Liver (tissue), 8 donors: ENCODE measurements at regions not wholly inside any gene's neighbourhood (a gene's known extent, or its start where the extent isn't known, plus 50 kb on each side); places are given as distances from the start of the nearest gene placed in this dataset.

Experiments used
- DNase-seq: peaks from one replicate; pipeline ENCODE4 v3.0.0-alpha.2; 2017; ENCODE audit warnings: low spot score
- H3K27ac ChIP-seq, 2 donors: one replicate each; pipeline ENCODE4 v1.7.0; 2013; ENCODE audit warnings: inconsistent platforms in 2 of 2, low read length in 2 of 2, control low read depth in 1 of 2, low read depth in 1 of 2, mild to moderate bottlenecking in 1 of 2
- H3K27me3 ChIP-seq, 4 donors: one replicate each; pipeline versions ENCODE4 v1.6.1 to v1.7.0; 2013; ENCODE audit warnings: low read length in 3 of 4, inconsistent platforms in 1 of 4, mild to moderate bottlenecking in 1 of 4, moderate library complexity in 1 of 4; ENCODE audit not compliant: control insufficient read depth in 4 of 4, insufficient read depth in 4 of 4
- H3K36me3 ChIP-seq, 4 donors: one replicate each; pipeline versions ENCODE4 v1.6.1 to v1.7.0; 2013; ENCODE audit warnings: low read length in 3 of 4, mild to moderate bottlenecking in 3 of 4, low read depth in 1 of 4, moderate library complexity in 1 of 4; ENCODE audit not compliant: control insufficient read depth in 4 of 4, insufficient read depth in 3 of 4
- H3K4me1 ChIP-seq, 4 donors: one replicate each; pipeline versions ENCODE4 v1.6.1 to v1.7.0; 2013; ENCODE audit warnings: low read length in 3 of 4, mild to moderate bottlenecking in 3 of 4, moderate library complexity in 1 of 4; ENCODE audit not compliant: control insufficient read depth in 4 of 4, insufficient read depth in 4 of 4
- H3K4me3 ChIP-seq, 3 donors: one replicate each; pipeline versions ENCODE4 v1.6.1 to v1.7.0; 2013; ENCODE audit warnings: low read length in 3 of 3, control low read depth in 1 of 3, low read depth in 1 of 3, mild to moderate bottlenecking in 1 of 3
- H3K9ac ChIP-seq, 2 donors: one replicate each; pipeline ENCODE4 v1.7.0; 2013; ENCODE audit warnings: low read length in 2 of 2, mild to moderate bottlenecking in 2 of 2, moderate library complexity in 2 of 2, control low read depth in 1 of 2, low read depth in 1 of 2
- H3K9me3 ChIP-seq, 4 donors: one replicate each; pipeline versions ENCODE4 v1.6.1 to v1.7.0; 2013; ENCODE audit warnings: low read length in 3 of 4; ENCODE audit not compliant: control insufficient read depth in 4 of 4
- EGR1 ChIP-seq, 2 donors: IDR thresholded peaks; 2 replicates each; pipeline ENCODE4 v1.6.1; 2016 to 2018; ENCODE audit warnings: antibody characterized with exemption in 2 of 2, low read depth in 2 of 2
- FOXA1 ChIP-seq: IDR thresholded peaks from 2 replicates; pipeline ENCODE4 v1.6.1; 2016; ENCODE audit warnings: antibody characterized with exemption
- FOXA2 ChIP-seq: IDR thresholded peaks from 2 replicates; pipeline ENCODE4 v1.6.1; 2016; ENCODE audit warnings: antibody characterized with exemption
- GABPA ChIP-seq, 2 donors: IDR thresholded peaks in 1 of 2; conservative IDR thresholded peaks in 1 of 2; 2 replicates each; pipeline ENCODE4 v1.6.1; 2016; ENCODE audit warnings: antibody characterized with exemption in 2 of 2, mild to moderate bottlenecking in 1 of 2, moderate library complexity in 1 of 2
- HNF4A ChIP-seq, 2 donors: conservative IDR thresholded peaks; 2 replicates each; pipeline ENCODE4 v1.6.1; 2016; ENCODE audit warnings: antibody characterized with exemption in 2 of 2, mild to moderate bottlenecking in 2 of 2
- HNF4G ChIP-seq: IDR thresholded peaks from 2 replicates; pipeline ENCODE4 v1.6.1; 2016; ENCODE audit warnings: antibody characterized with exemption
- JUND ChIP-seq, 2 donors: IDR thresholded peaks; 2 replicates each; pipeline ENCODE4 v1.6.1; 2016; ENCODE audit warnings: antibody characterized with exemption in 2 of 2
- NR2F2 ChIP-seq: IDR thresholded peaks from 2 replicates; pipeline ENCODE4 v1.6.1; 2016; ENCODE audit warnings: antibody characterized with exemption
- RAD21 ChIP-seq, 2 donors: IDR thresholded peaks; 2 replicates each; pipeline ENCODE4 v1.6.1; 2016; ENCODE audit warnings: antibody characterized with exemption in 2 of 2, mild to moderate bottlenecking in 2 of 2
- RXRA ChIP-seq, 2 donors: IDR thresholded peaks; 2 replicates each; pipeline ENCODE4 v1.6.1; 2017 to 2018; ENCODE audit warnings: antibody characterized with exemption in 2 of 2, mild to moderate bottlenecking in 1 of 2
- SP1 ChIP-seq: IDR thresholded peaks from 2 replicates; pipeline ENCODE4 v1.6.1; 2018; ENCODE audit warnings: antibody characterized with exemption, mild to moderate bottlenecking
- TAF1 ChIP-seq: conservative IDR thresholded peaks from 2 replicates; pipeline ENCODE4 v1.6.1; 2016; ENCODE audit warnings: antibody characterized with exemption, mild to moderate bottlenecking
- YY1 ChIP-seq: IDR thresholded peaks from 2 replicates; pipeline ENCODE4 v1.6.1; 2016; ENCODE audit warnings: antibody characterized with exemption, mild to moderate bottlenecking
- ZBTB33 ChIP-seq: IDR thresholded peaks from 2 replicates; pipeline ENCODE4 v1.6.1; 2016; ENCODE audit warnings: antibody characterized with exemption
- WGBS: extraction: QIAGEN DNeasy Blood & Tissue Kit; methylation state at CpG from one replicate; pipeline ENCODE4 v1.1.7; 2013; 5-methylcytosine and 5-hydroxymethylcytosine counted together
- TF ChIP-seq, protein P1 (sequence below): fragments of 150-350 bp; IDR thresholded peaks from 2 replicates; pipeline ENCODE4 v1.5.1; 2017; ENCODE audit warnings: improper control_type of control experiment, low read depth, low read length; ENCODE audit not compliant: missing input control
- TF ChIP-seq, protein P2 (sequence below): IDR thresholded peaks from 2 replicates; pipeline ENCODE4 v1.6.1; 2016; ENCODE audit warnings: antibody characterized with exemption
- TF ChIP-seq, protein P3 (sequence below): IDR thresholded peaks from 2 replicates; pipeline ENCODE4 v1.6.1; 2016; ENCODE audit warnings: antibody characterized with exemption
- TF ChIP-seq, protein P4 (sequence below): IDR thresholded peaks from 2 replicates; pipeline ENCODE4 v1.6.1; 2016; ENCODE audit warnings: antibody characterized with exemption, mild to moderate bottlenecking
- donor health status: healthy.
- donor health status: healthy.
- donor health status: healthy.
- donor health status: healthy.
- donor health status: healthy.

GRCh38 chr11:36743039-36743438 is 145.0 kb upstream of the RAG2 start:
- DNase-seq, result no peak
- peaks cover 0 to 12% (median 4%) of the 10 kb centered on the region in 4 donors for H3K4me1 ChIP-seq
- no peak overlapping the region for H3K9ac ChIP-seq
- H3K4me3 ChIP-seq, result no peak overlapping the region
- WGBS, result 92% methylated on average over 2 of the region's 2 CpGs
- no peaks in the 10 kb centered on the region for H3K9me3 ChIP-seq
- no peaks in the 10 kb centered on the region for H3K36me3 ChIP-seq
- no peak for TF ChIP-seq SP1
- no peak for TF ChIP-seq GABPA (IDR thresholded peaks at IDR 0.05 in 1 of 2, conservative IDR thresholded peaks at IDR 0.05 in 1 of 2)
- no peaks in the 10 kb centered on the region for H3K27me3 ChIP-seq
- H3K27ac ChIP-seq, result no peak overlapping the region

GRCh38 chr11:36741515-36741914 is 143.5 kb upstream of the RAG2 start:
- H3K4me1 ChIP-seq, result peaks cover 0 to 4% (median 1%) of the 10 kb centered on the region in 4 donors
- no peak overlapping the region for H3K9ac ChIP-seq
- no peaks in the 10 kb centered on the region for H3K27me3 ChIP-seq
- H3K4me3 ChIP-seq, result no peak overlapping the region
- DNase-seq, result no peak
- no peaks in the 10 kb centered on the region for H3K9me3 ChIP-seq
- H3K36me3 ChIP-seq, result no peaks in the 10 kb centered on the region
- no peak overlapping the region for H3K27ac ChIP-seq
- TF ChIP-seq, protein P1, sequence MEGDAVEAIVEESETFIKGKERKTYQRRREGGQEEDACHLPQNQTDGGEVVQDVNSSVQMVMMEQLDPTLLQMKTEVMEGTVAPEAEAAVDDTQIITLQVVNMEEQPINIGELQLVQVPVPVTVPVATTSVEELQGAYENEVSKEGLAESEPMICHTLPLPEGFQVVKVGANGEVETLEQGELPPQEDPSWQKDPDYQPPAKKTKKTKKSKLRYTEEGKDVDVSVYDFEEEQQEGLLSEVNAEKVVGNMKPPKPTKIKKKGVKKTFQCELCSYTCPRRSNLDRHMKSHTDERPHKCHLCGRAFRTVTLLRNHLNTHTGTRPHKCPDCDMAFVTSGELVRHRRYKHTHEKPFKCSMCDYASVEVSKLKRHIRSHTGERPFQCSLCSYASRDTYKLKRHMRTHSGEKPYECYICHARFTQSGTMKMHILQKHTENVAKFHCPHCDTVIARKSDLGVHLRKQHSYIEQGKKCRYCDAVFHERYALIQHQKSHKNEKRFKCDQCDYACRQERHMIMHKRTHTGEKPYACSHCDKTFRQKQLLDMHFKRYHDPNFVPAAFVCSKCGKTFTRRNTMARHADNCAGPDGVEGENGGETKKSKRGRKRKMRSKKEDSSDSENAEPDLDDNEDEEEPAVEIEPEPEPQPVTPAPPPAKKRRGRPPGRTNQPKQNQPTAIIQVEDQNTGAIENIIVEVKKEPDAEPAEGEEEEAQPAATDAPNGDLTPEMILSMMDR, result no peak
- TF ChIP-seq GABPA (IDR thresholded peaks at IDR 0.05 in 1 of 2, conservative IDR thresholded peaks at IDR 0.05 in 1 of 2) (no peak), TAF1 (no peak), RXRA (IDR thresholded peaks at IDR 0.05) (no peak), JUND (IDR thresholded peaks at IDR 0.05) (no peak), FOXA2 (no peak), ZBTB33 (no peak), YY1 (no peak), EGR1 (IDR thresholded peaks at IDR 0.05; ENCODE audit: low read depth in 2 of 2) (no peak), NR2F2 (no peak), FOXA1 (no peak), RAD21 (IDR thresholded peaks at IDR 0.05) (no peak), SP1 (no peak), HNF4A (conservative IDR thresholded peaks at IDR 0.05) (no peak), HNF4G (no peak)
- TF ChIP-seq, protein P2, sequence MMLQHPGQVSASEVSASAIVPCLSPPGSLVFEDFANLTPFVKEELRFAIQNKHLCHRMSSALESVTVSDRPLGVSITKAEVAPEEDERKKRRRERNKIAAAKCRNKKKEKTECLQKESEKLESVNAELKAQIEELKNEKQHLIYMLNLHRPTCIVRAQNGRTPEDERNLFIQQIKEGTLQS, result no peak
- TF ChIP-seq, protein P3, sequence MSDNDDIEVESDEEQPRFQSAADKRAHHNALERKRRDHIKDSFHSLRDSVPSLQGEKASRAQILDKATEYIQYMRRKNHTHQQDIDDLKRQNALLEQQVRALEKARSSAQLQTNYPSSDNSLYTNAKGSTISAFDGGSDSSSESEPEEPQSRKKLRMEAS, result no peak
- TF ChIP-seq, protein P4, sequence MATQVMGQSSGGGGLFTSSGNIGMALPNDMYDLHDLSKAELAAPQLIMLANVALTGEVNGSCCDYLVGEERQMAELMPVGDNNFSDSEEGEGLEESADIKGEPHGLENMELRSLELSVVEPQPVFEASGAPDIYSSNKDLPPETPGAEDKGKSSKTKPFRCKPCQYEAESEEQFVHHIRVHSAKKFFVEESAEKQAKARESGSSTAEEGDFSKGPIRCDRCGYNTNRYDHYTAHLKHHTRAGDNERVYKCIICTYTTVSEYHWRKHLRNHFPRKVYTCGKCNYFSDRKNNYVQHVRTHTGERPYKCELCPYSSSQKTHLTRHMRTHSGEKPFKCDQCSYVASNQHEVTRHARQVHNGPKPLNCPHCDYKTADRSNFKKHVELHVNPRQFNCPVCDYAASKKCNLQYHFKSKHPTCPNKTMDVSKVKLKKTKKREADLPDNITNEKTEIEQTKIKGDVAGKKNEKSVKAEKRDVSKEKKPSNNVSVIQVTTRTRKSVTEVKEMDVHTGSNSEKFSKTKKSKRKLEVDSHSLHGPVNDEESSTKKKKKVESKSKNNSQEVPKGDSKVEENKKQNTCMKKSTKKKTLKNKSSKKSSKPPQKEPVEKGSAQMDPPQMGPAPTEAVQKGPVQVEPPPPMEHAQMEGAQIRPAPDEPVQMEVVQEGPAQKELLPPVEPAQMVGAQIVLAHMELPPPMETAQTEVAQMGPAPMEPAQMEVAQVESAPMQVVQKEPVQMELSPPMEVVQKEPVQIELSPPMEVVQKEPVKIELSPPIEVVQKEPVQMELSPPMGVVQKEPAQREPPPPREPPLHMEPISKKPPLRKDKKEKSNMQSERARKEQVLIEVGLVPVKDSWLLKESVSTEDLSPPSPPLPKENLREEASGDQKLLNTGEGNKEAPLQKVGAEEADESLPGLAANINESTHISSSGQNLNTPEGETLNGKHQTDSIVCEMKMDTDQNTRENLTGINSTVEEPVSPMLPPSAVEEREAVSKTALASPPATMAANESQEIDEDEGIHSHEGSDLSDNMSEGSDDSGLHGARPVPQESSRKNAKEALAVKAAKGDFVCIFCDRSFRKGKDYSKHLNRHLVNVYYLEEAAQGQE, result no peak
